ENCODE measurements at regions not wholly inside any gene's neighbourhood (a gene's known extent, or its start where the extent isn't known, plus 50 kb on each side); places are given as distances from the start of the nearest gene placed in this dataset.
"Not testable (repeated sequence)": the region's sequence is repeated elsewhere in the genome, so short reads cannot be mapped to it uniquely, and the experiment has no call there.

GRCh38 chr6:103504501-103505154 lies 1355.1 kb downstream of the HACE1 start:
- DNase-seq = no peak

GRCh38 chr6:103496588-103496987 lies 1363.1 kb downstream of the HACE1 start:
- not testable (repeated sequence) for DNase-seq

- no peak for DNase-seq
Measured at GRCh38 chr6:103456652-103457051, 1403.1 kb downstream of the HACE1 start.

- no peak for DNase-seq
Measured at GRCh38 chr6:103455275-103455674, 1404.4 kb downstream of the HACE1 start.

GRCh38 chr6:103409475-103409874 lies 1450.2 kb downstream of the HACE1 start:
- no peak for DNase-seq

- DNase-seq = no peak
Measured at GRCh38 chr6:103405321-103405720, 1454.4 kb downstream of the HACE1 start.

- no peak for DNase-seq
Measured at GRCh38 chr6:103404799-103405198, 1454.9 kb downstream of the HACE1 start.

- no peak for DNase-seq
Measured at GRCh38 chr6:103396768-103397167, 1463.0 kb downstream of the HACE1 start.

GRCh38 chr6:103379272-103379671 lies 1480.4 kb downstream of the HACE1 start:
- DNase-seq = no peak

GRCh38 chr6:103367212-103367611 lies 1492.5 kb downstream of the HACE1 start:
- DNase-seq = no peak

GRCh38 chr6:103356531-103356930 lies 1503.2 kb downstream of the HACE1 start:
- DNase-seq = no peak

- DNase-seq = no peak
Measured at GRCh38 chr6:103344554-103345163, 1515.1 kb downstream of the HACE1 start.

GRCh38 chr6:103335412-103335811 lies 1524.3 kb downstream of the HACE1 start:
- no peak for DNase-seq

GRCh38 chr6:103326760-103327757 lies 1532.7 kb downstream of the HACE1 start:
- DNase-seq = no peak

- no peak for DNase-seq
Measured at GRCh38 chr6:103313432-103313831, 1546.3 kb downstream of the HACE1 start.

GRCh38 chr6:103294376-103294775 lies 1565.3 kb downstream of the HACE1 start:
- not testable (repeated sequence) for DNase-seq

- DNase-seq = no peak
Measured at GRCh38 chr6:103284835-103285234, 1574.9 kb downstream of the HACE1 start.

- no peak for DNase-seq
Measured at GRCh38 chr6:103280417-103280816, 1579.3 kb downstream of the HACE1 start.

GRCh38 chr6:103277936-103278335 lies 1581.8 kb downstream of the HACE1 start:
- no peak for DNase-seq

- no peak for DNase-seq
Measured at GRCh38 chr6:103273048-103273447, 1586.7 kb downstream of the HACE1 start.

GRCh38 chr6:103269581-103269980 lies 1590.1 kb downstream of the HACE1 start:
- no peak for DNase-seq

GRCh38 chr6:103268335-103268734 lies 1591.4 kb downstream of the HACE1 start:
- DNase-seq = no peak

GRCh38 chr6:103264020-103264419 lies 1595.7 kb downstream of the HACE1 start:
- no peak for DNase-seq

GRCh38 chr6:103255132-103255531 lies 1604.6 kb downstream of the HACE1 start:
- no peak for DNase-seq

Data from NCI-H2227 treated with DMSO at 0.1 percent for 48 hours (cell line).